ENCODE measurements at regions not wholly inside any gene's neighbourhood (a gene's known extent, or its start where the extent isn't known, plus 50 kb on each side); places are given as distances from the start of the nearest gene placed in this dataset.

DNA sequence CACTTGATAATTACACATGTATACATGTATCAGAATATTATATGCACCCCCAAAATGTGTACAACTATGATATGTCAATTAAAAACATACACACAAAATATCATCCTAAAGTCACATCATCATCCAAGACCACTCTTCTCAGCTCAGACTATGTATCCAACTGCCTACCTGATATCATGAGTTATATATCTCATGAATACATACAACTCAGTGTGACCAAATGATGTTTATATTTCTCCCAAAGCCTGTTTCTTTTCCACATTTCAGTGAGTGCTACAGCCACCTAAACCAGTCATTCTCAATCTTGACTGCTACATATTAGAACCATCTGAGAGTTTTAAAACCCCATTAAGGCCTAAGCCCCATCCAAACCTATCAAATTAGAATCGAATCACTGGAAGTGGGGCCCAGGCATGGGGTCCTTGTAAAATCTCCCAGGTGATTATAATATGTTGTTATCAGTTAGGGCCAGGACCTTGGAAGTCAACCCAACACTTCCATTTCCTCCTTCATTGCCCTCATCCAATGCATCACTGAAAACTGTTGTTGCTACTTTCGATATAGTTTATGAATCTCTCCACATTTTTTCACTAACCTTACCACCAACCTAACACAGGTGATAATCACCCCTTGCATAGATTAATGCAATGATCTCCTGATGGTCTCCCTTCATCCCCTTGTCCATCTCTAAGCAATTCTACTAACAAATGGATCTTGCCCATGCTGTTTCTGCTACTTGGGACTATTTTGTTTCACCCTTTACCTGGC lies 53.8 kb upstream of the ITGB8 start:
- Histone ChIP-seq H3K27ac (ENCODE audit: control insufficient read depth, insufficient read depth) (no peak overlapping the region), H3K27me3 (replicated peaks in 1 of 2; ENCODE audit: control insufficient read depth in 2 of 2, insufficient read depth in 2 of 2, low read length in 1 of 2) (no peaks in the 10 kb centered on the region), H2AFZ (ENCODE audit: control insufficient read depth, low read depth, low read length) (no peak overlapping the region; the same call in 1 of the 2 replicates), H3K79me2 (ENCODE audit: control insufficient read depth, insufficient read depth, low read length) (no peaks in the 10 kb centered on the region), H3K4me3 (no peak overlapping the region), H3K4me2 (ENCODE audit: control insufficient read depth, insufficient read depth) (no peak overlapping the region), H3K9me3 (replicated peaks; ENCODE audit: control insufficient read depth, insufficient read depth, low read length) (no peaks in the 10 kb centered on the region; the same call in 1 of the 3 replicates), H4K20me1 (ENCODE audit: control insufficient read depth, insufficient read depth) (no peaks in the 10 kb centered on the region), H3K36me3 (ENCODE audit: control insufficient read depth in 2 of 2, insufficient read depth in 2 of 2, low read length in 1 of 2) (no peaks in the 10 kb centered on the region), H3K9ac (ENCODE audit: control insufficient read depth, insufficient read depth, low read length) (no peak overlapping the region), H3K4me1 (ENCODE audit: control insufficient read depth, insufficient read depth, low read length) (no peaks in the 10 kb centered on the region)
- ChIA-PET CTCF (interaction anchor here (0.9 to 1.5 kb wide), 3 partner anchors 13 to 86 kb away, joined by 3 to 6 read pairs (median 3); no protein-coding TSS in a partner anchor), RAD21 (ENCODE audit: unreplicated experiment) (interaction anchor here (0.9 to 2.0 kb wide), 4 partner anchors 9 to 55 kb away, joined by 3 to 7 read pairs (median 3); no protein-coding TSS in a partner anchor), SMC1A (ENCODE audit: uncharacterized antibody, unreplicated experiment) (interaction anchor here (1.0 to 3.7 kb wide), 12 partner anchors 8 to 118 kb away, joined by 3 to 20 read pairs (median 4); no protein-coding TSS in a partner anchor), POLR2A (interaction anchor here (0.9 to 1.9 kb wide), 3 partner anchors 9 to 37 kb away, joined by 3 to 4 read pairs (median 3); no protein-coding TSS in a partner anchor)
- ATAC-seq (no peak), FAIRE-seq (no peak), DNase-seq (ENCODE audit: low read depth, low spot score) (no peak)
- TF ChIP-seq ZBTB33 (IDR thresholded peaks at IDR 0.05) (0 out of 2 replicates have a peak, but pooled peaks have one; percentile 62), E2F4 (IDR thresholded peaks at IDR 0.05; ENCODE audit: low read depth, low read length) (no peak)
- in situ Hi-C loops (cut with MboI) = no loop called here
- BruUV-seq (replicated peaks) = no TSS peak
- intact Hi-C loops (cut with micrococcal nuclease; ENCODE audit: unreplicated experiment) = no loop called here
- WGBS (ENCODE audit: insufficient coverage, insufficient replicate concordance, low lambda C conversion rate, missing lambda C conversion rate) = 98% methylated on average over 2 of the region's 2 CpGs
